ENCODE measurements at regions not wholly inside any gene's neighbourhood (a gene's known extent, or its start where the extent isn't known, plus 50 kb on each side); places are given as distances from the start of the nearest gene placed in this dataset.

GRCh38 chr11:116598556-116598955 lies 174.2 kb downstream of the BUD13 start:
- Histone ChIP-seq H3K4me3 (ENCODE audit: low read depth in 2 of 2, low read length in 1 of 2) (no peak overlapping the region), H3K9me3 (no peaks in the 10 kb centered on the region), H3K79me2 (ENCODE audit: insufficient read depth) (no peaks in the 10 kb centered on the region), H3K4me1 (ENCODE audit: control insufficient read depth in 1 of 2, insufficient read depth in 2 of 2, low read depth in 1 of 2, low read length in 1 of 2) (peaks cover 8 to 17% of the 10 kb centered on the region in 2 experiments; a peak in 2 of 4 replicates), H3K9me2 (no peaks in the 10 kb centered on the region), H3K36me3 (replicated peaks in 1 of 2; ENCODE audit: control insufficient read depth in 1 of 2, insufficient read depth in 2 of 2, low read length in 1 of 2) (no peaks in the 10 kb centered on the region), H3K4me2 (no peak overlapping the region), H3K27ac (ENCODE audit: low read depth in 2 of 2, low read length in 1 of 2) (no peak overlapping the region), H3K27me3 (ENCODE audit: insufficient read depth) (peaks cover 7% of the 10 kb centered on the region; the same call in 1 of the 2 replicates), H4K20me1 (ENCODE audit: insufficient read depth) (no peaks in the 10 kb centered on the region), H3K9ac (no peak overlapping the region), H2AFZ (ENCODE audit: low read depth) (no peak overlapping the region), H3F3A (replicated peaks; ENCODE audit: insufficient read depth) (no peaks in the 10 kb centered on the region)
- 15% methylated on average over 2 of the region's 3 CpGs for WGBS (ENCODE audit: low lambda C conversion rate)
- TF ChIP-seq SMC3 (IDR thresholded peaks at IDR 0.05; ENCODE audit: low read depth, low read length) (no peak), RXRA (IDR thresholded peaks at IDR 0.05; ENCODE audit: borderline replicate concordance, low read depth) (no peak), RCOR1 (IDR thresholded peaks at IDR 0.05; ENCODE audit: low read length) (no peak), JUND (IDR thresholded peaks at IDR 0.05) (no peak), SIN3A (IDR thresholded peaks at IDR 0.05; ENCODE audit: borderline replicate concordance, low read depth, low read length) (no peak), EZH2phosphoT487 (IDR thresholded peaks at IDR 0.05; ENCODE audit: borderline replicate concordance, low read depth) (no peak), USF2 (IDR thresholded peaks at IDR 0.05; ENCODE audit: borderline replicate concordance, low read depth, low read length) (no peak), FOSL2 (IDR thresholded peaks at IDR 0.05; ENCODE audit: borderline replicate concordance, low read depth) (no peak), GABPA (IDR thresholded peaks at IDR 0.05; ENCODE audit: low read depth) (no peak), FOXM1 (IDR thresholded peaks at IDR 0.05; ENCODE audit: low read depth) (no peak), FOXJ3 (CRISPR knock-in tag; IDR thresholded peaks at IDR 0.05) (no peak), TAF1 (IDR thresholded peaks at IDR 0.05; ENCODE audit: borderline replicate concordance, low read depth, low read length) (no peak), USF1 (IDR thresholded peaks at IDR 0.05; ENCODE audit: borderline replicate concordance, low read depth) (no peak), ZBTB33 (IDR thresholded peaks at IDR 0.05; ENCODE audit: borderline replicate concordance, low read depth) (no peak)
- no peak for DNase-seq
- ChIA-PET CTCF (interaction anchor here (1.1 kb wide), 1 partner anchor 17 kb away, joined by 3 read pairs; no protein-coding TSS in a partner anchor), POLR2A (no interaction called here)

- Histone ChIP-seq H3F3A (replicated peaks; ENCODE audit: insufficient read depth) (no peaks in the 10 kb centered on the region), H4K20me1 (ENCODE audit: insufficient read depth) (no peaks in the 10 kb centered on the region), H3K27ac (ENCODE audit: low read depth in 2 of 2, low read length in 1 of 2) (no peak overlapping the region), H3K79me2 (ENCODE audit: insufficient read depth) (no peaks in the 10 kb centered on the region), H3K4me1 (ENCODE audit: control insufficient read depth in 1 of 2, insufficient read depth in 2 of 2, low read depth in 1 of 2, low read length in 1 of 2) (peaks cover 8 to 17% of the 10 kb centered on the region in 2 experiments; a peak in 2 of 4 replicates), H3K9me2 (no peaks in the 10 kb centered on the region), H3K9ac (no peak overlapping the region), H2AFZ (ENCODE audit: low read depth) (no peak overlapping the region), H3K27me3 (ENCODE audit: insufficient read depth) (peaks cover 7% of the 10 kb centered on the region; the same call in 1 of the 2 replicates), H3K9me3 (no peaks in the 10 kb centered on the region), H3K4me3 (ENCODE audit: low read depth in 2 of 2, low read length in 1 of 2) (no peak overlapping the region), H3K4me2 (no peak overlapping the region), H3K36me3 (replicated peaks in 1 of 2; ENCODE audit: control insufficient read depth in 1 of 2, insufficient read depth in 2 of 2, low read length in 1 of 2) (no peaks in the 10 kb centered on the region)
- CTCF ChIA-PET: interaction anchor here (1.1 kb wide), 1 partner anchor 17 kb away, joined by 3 read pairs; no protein-coding TSS in a partner anchor
- WGBS (ENCODE audit: low lambda C conversion rate): 40% methylated on average over 6 of the region's 6 CpGs
- POLR2A ChIA-PET: no interaction called here
- no peak for DNase-seq
- TF ChIP-seq SIN3A (IDR thresholded peaks at IDR 0.05; ENCODE audit: borderline replicate concordance, low read depth, low read length): no peak
- no peak for TF ChIP-seq REST (IDR thresholded peaks at IDR 0.05; ENCODE audit: low read depth, low read length)
- no peak for TF ChIP-seq RAD21 (IDR thresholded peaks at IDR 0.05; ENCODE audit: low read length)
- no peak for TF ChIP-seq IRF3 (IDR thresholded peaks at IDR 0.05; ENCODE audit: low read depth, low read length)
- TF ChIP-seq ELF1 (IDR thresholded peaks at IDR 0.05): no peak
- no peak for TF ChIP-seq MXI1 (IDR thresholded peaks at IDR 0.05; ENCODE audit: low read depth, low read length)
- no peak for TF ChIP-seq FOXJ3 (CRISPR knock-in tag; IDR thresholded peaks at IDR 0.05)
- no peak for TF ChIP-seq MEF2A (IDR thresholded peaks at IDR 0.05; ENCODE audit: borderline replicate concordance, low read depth)
- no peak for TF ChIP-seq SMC3 (IDR thresholded peaks at IDR 0.05; ENCODE audit: low read depth, low read length)
Measured at GRCh38 chr11:116598036-116598435, 174.8 kb downstream of the BUD13 start.

Data from SK-N-SH (cell line).